Nephron progenitor cell (in vitro differentiated cells): ENCODE measurements at regions not wholly inside any gene's neighbourhood (a gene's known extent, or its start where the extent isn't known, plus 50 kb on each side); places are given as distances from the start of the nearest gene placed in this dataset.

Experiments
- DNase-seq: peaks from one replicate; pipeline ENCODE4 v3.0.0; 2021
- H3K27ac Mint-ChIP-seq: 2 replicates; pipeline ENCODE4 v1.8.0; 2021; ENCODE audit warnings: mild to moderate bottlenecking, moderate library complexity, mixed read lengths
- H3K27me3 Mint-ChIP-seq: 2 replicates; pipeline ENCODE4 v1.8.0; 2021; ENCODE audit warnings: mild to moderate bottlenecking, low read depth, mixed read lengths; ENCODE audit not compliant: poor library complexity
- H3K36me3 Mint-ChIP-seq: 2 replicates; pipeline ENCODE4 v1.8.0; 2021; ENCODE audit warnings: low read depth, mixed read lengths
- H3K4me1 Mint-ChIP-seq: 2 replicates; pipeline ENCODE4 v1.8.0; 2021; ENCODE audit warnings: mixed read lengths
- H3K4me3 Mint-ChIP-seq: 2 replicates; pipeline ENCODE4 v1.8.0; 2021; ENCODE audit warnings: mild to moderate bottlenecking, moderate library complexity, mixed read lengths
- H3K9me3 Mint-ChIP-seq: 2 replicates; pipeline ENCODE4 v1.8.0; 2021; ENCODE audit warnings: mild to moderate bottlenecking, moderate library complexity, mixed read lengths
- CTCF ChIP-seq: fragments of 200-600 bp; sonication (generic); IDR thresholded peaks from 2 replicates; pipeline ENCODE4 v1.5.0; 2021; ENCODE audit warnings: antibody characterized with exemption

DNA sequence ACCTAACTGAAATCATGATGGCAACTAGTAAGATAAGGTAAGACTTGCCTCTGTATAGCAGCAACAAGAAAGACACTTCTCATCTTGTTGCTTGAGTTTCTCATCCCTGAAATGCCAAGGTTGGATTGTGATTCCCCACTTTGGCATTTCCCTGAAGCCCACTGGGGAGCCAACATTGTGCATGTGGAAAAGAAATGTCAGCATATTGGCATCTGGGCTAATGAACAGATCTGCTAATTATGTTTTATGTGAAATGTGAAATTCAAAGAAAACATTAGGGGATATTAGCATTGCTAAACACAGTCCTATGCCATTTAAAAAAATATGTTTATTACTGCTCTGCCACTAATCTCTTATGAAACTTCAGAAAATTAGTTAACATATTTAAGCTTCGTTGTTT, 126.3 kb upstream of the PCSK2 start:
- DNase-seq: no peak
- Mint-ChIP-seq H3K9me3 (no peaks in the 10 kb centered on the region), H3K4me1 (no peaks in the 10 kb centered on the region), H3K36me3 (no peaks in the 10 kb centered on the region), H3K27ac (no peak overlapping the region), H3K4me3 (no peak overlapping the region), H3K27me3 (peaks cover 24% of the 10 kb centered on the region)
- TF ChIP-seq CTCF: no peak

- Mint-ChIP-seq H3K4me3 (no peak overlapping the region), H3K9me3 (peaks cover 9% of the 10 kb centered on the region), H3K36me3 (no peaks in the 10 kb centered on the region), H3K27me3 (no peaks in the 10 kb centered on the region), H3K27ac (no peak overlapping the region), H3K4me1 (no peaks in the 10 kb centered on the region)
- DNase-seq: no peak
- no peak for TF ChIP-seq CTCF
These were observed 119.7 kb upstream of the PCSK2 start for GRCh38 chr20:17107127-17107526.

GRCh38 chr20:17108896-17109295, 117.9 kb upstream of the PCSK2 start:
- Mint-ChIP-seq H3K4me1 (no peaks in the 10 kb centered on the region), H3K4me3 (no peak overlapping the region), H3K36me3 (no peaks in the 10 kb centered on the region), H3K27me3 (no peaks in the 10 kb centered on the region), H3K27ac (no peak overlapping the region), H3K9me3 (peaks cover 9% of the 10 kb centered on the region)
- DNase-seq: no peak
- TF ChIP-seq CTCF: no peak

GRCh38 chr20:17109307-17109706, 117.5 kb upstream of the PCSK2 start:
- H3K4me3 Mint-ChIP-seq: no peak overlapping the region
- H3K27me3 Mint-ChIP-seq: no peaks in the 10 kb centered on the region
- H3K36me3 Mint-ChIP-seq: no peaks in the 10 kb centered on the region
- no peak for TF ChIP-seq CTCF
- H3K27ac Mint-ChIP-seq: no peak overlapping the region
- DNase-seq: no peak
- H3K4me1 Mint-ChIP-seq: no peaks in the 10 kb centered on the region
- peaks cover 9% of the 10 kb centered on the region for H3K9me3 Mint-ChIP-seq

DNA sequence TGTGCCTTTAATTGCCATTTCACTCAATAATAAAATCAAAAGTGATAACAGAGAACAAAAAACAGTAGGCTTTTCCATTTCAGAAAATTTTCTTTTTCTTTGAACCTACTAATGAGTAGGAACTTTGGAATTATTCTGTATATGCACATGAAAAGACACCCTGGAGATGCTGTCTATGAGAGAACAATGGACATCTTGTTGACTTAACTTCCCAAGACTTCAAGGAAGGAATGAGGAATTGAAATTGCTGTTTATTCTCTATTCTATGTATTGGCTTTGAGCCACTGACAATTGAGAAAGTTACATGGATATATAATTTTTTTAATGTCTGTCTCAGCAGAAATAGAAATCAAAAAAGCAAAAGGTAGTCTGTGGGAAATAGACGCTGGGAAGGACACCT, 98.6 kb upstream of the PCSK2 start:
- no peak for TF ChIP-seq CTCF
- no peak for DNase-seq
- Mint-ChIP-seq H3K9me3 (no peaks in the 10 kb centered on the region), H3K4me3 (no peak overlapping the region), H3K27me3 (no peaks in the 10 kb centered on the region), H3K4me1 (no peaks in the 10 kb centered on the region), H3K27ac (no peak overlapping the region), H3K36me3 (no peaks in the 10 kb centered on the region)

DNA sequence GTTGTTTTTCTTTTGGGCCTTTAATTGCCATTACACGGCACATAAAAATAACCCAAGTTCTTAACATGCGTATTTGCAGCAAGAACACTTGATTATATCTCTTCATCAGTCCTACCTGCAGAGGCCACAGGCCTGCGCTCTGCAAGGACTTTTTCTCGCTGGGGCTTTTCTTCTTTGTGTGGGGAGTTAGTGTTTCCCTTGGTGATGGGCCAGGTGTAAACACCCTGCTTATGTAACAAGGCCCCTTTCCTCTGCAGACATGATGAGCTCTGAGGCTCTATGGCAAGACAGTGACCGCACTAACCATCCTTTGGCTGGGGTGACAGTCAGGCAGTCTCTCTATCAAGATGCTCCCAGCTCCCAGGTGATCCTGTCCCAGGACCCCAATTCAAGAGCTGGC, 97.8 kb upstream of the PCSK2 start:
- Mint-ChIP-seq H3K27me3 (no peaks in the 10 kb centered on the region), H3K36me3 (no peaks in the 10 kb centered on the region), H3K4me3 (no peak overlapping the region), H3K9me3 (no peaks in the 10 kb centered on the region), H3K27ac (peak overlapping the region; percentile 34), H3K4me1 (no peaks in the 10 kb centered on the region)
- DNase-seq: no peak
- no peak for TF ChIP-seq CTCF
